MM.1S (cell line): ENCODE measurements at regions not wholly inside any gene's neighbourhood (a gene's known extent, or its start where the extent isn't known, plus 50 kb on each side); places are given as distances from the start of the nearest gene placed in this dataset.

Source experiments
- CTCF ChIP-seq: fragments of 300-600 bp; sonication (generic); IDR thresholded peaks from 2 replicates; pipeline ENCODE4 v1.5.1; 2016; ENCODE audit warnings: antibody characterized with exemption, low read length, mixed read lengths
- EZH2 ChIP-seq: fragments of 300-600 bp; sonication (generic); optimal IDR thresholded peaks from 2 replicates; pipeline ENCODE3; 2017; ENCODE audit warnings: low read depth, mild to moderate bottlenecking, antibody characterized with exemption, low read length, mixed read lengths
- EZH2phosphoT487 ChIP-seq: fragments of 300-600 bp; sonication (generic); IDR thresholded peaks from 2 replicates; pipeline ENCODE4 v1.6.1; 2018; ENCODE audit warnings: antibody characterized with exemption, low read length

GRCh38 chr6:137953761-137954160 lies 86.7 kb downstream of the TNFAIP3 start:
- TF ChIP-seq CTCF (no peak), EZH2 (no peak), EZH2phosphoT487 (no peak)
